PC-9 (cell line): ENCODE measurements at regions not wholly inside any gene's neighbourhood (a gene's known extent, or its start where the extent isn't known, plus 50 kb on each side); places are given as distances from the start of the nearest gene placed in this dataset.

Experiments used
- BruUV-seq: library from RNA; stranded (reverse); fragments of 400-500 nt; replicated peaks from 2 replicates; lab custom pipeline; 2021; lab: Mats Ljungman, UMichigan
- CTCF ChIA-PET: fragments of 300-600 bp; sonication (Branson Sonifier 250); formaldehyde crosslinking; loops from one replicate; lab custom pipeline; 2022; ENCODE audit warnings: antibody characterized with exemption; lab: Charles Lee
- POLR2A ChIA-PET: fragments of 300-600 bp; sonication (Branson Sonifier 250); formaldehyde crosslinking; loops from one replicate; lab custom pipeline; 2022; ENCODE audit warnings: antibody characterized with exemption; ENCODE audit not compliant: unreplicated experiment; lab: Charles Lee
- DNase-seq, 2 experiments: peaks; one replicate each; pipeline versions ENCODE4 v3.0.0 to v3.0.0-alpha.2; 2015 to 2022; ENCODE audit warnings: mixed read lengths in 1 of 2
- H2AFZ ChIP-seq: fragments of 200-600 bp; sonication (generic); 2 replicates; pipeline ENCODE4 v1.8.1; 2017; ENCODE audit warnings: antibody characterized with exemption
- H3F3A ChIP-seq: fragments of 200-600 bp; sonication (generic); 2 replicates; pipeline ENCODE4 v1.8.1; 2017; ENCODE audit warnings: antibody characterized with exemption, mild to moderate bottlenecking, low read depth; ENCODE audit not compliant: insufficient read depth
- H3K27ac ChIP-seq: fragments of 200-600 bp; sonication (generic); 2 replicates; pipeline ENCODE4 v1.6.1; 2016; ENCODE audit warnings: mixed run types
- H3K27me3 ChIP-seq: fragments of 200-600 bp; sonication (generic); 2 replicates; pipeline ENCODE4 v1.6.1; 2016; ENCODE audit warnings: low read depth, mixed run types; ENCODE audit not compliant: insufficient read depth
- H3K36me3 ChIP-seq: fragments of 200-600 bp; sonication (generic); 2 replicates; pipeline ENCODE4 v1.6.1; 2016; ENCODE audit warnings: low read depth, mixed run types
- H3K4me1 ChIP-seq: fragments of 200-600 bp; sonication (generic); replicated peaks from 2 replicates; pipeline ENCODE4 v1.6.1; 2016; ENCODE audit warnings: mixed run types; ENCODE audit not compliant: insufficient read depth
- H3K4me2 ChIP-seq: fragments of 200-600 bp; sonication (generic); 2 replicates; pipeline ENCODE4 v1.6.1; 2017; ENCODE audit warnings: mixed run types
- H3K4me3 ChIP-seq: fragments of 200-600 bp; sonication (generic); 2 replicates; pipeline ENCODE4 v1.6.1; 2016; ENCODE audit warnings: mixed run types
- H3K79me2 ChIP-seq: fragments of 200-600 bp; sonication (generic); 2 replicates; pipeline ENCODE4 v1.6.1; 2017; ENCODE audit warnings: low read depth, mixed run types
- H3K9me2 ChIP-seq: fragments of 200-600 bp; sonication (generic); 2 replicates; pipeline ENCODE4 v1.8.1; 2017; ENCODE audit warnings: mild to moderate bottlenecking; ENCODE audit not compliant: insufficient read depth
- H3K9me3 ChIP-seq: fragments of 200-600 bp; sonication (generic); 2 replicates; pipeline ENCODE4 v1.8.1; 2016; ENCODE audit warnings: low read depth; ENCODE audit not compliant: insufficient read depth
- H4K20me1 ChIP-seq: fragments of 200-600 bp; sonication (generic); 2 replicates; pipeline ENCODE4 v1.8.1; 2017; ENCODE audit not compliant: insufficient read depth
- EZH2 ChIP-seq: fragments of 200-600 bp; sonication (generic); IDR thresholded peaks from 2 replicates; pipeline ENCODE4 v1.8.0; 2017; ENCODE audit warnings: antibody characterized with exemption, low read depth
- intact Hi-C: fragments of 100-400 bp; cut with micrococcal nuclease; formaldehyde crosslinking; loops from one replicate; pipeline ENCODE4 v1.10.0; 2022; ENCODE audit not compliant: unreplicated experiment
- TF ChIP-seq, protein P1 (sequence below): fragments of 200-600 bp; sonication (generic); conservative IDR thresholded peaks from 2 replicates; pipeline ENCODE4 v1.6.1; 2017; ENCODE audit warnings: mixed run types, antibody characterized with exemption, mild to moderate bottlenecking, moderate library complexity

DNA sequence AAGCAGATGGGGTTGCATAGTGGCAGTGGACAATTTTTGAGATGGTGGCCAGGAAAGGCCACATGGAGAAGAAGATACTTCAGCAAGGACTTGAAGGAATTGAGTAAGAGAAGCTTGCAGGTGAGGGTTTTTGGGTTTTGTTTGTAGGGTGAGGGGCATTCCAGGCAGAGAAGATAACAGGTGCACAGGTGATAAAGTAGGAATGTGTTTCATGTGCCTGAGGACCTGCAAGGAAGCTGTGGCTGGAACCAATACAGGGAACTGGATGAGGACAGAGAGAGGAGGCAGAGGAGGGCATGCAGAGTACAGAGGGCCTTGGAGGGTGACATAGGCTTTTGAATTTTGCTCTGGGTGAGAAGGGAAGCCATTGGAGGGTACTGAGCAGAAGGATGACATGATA lies 314.5 kb downstream of the KLF12 start:
- Histone ChIP-seq H3K9me3 (no peaks in the 10 kb centered on the region), H3K27ac (no peak overlapping the region), H3K4me1 (no peaks in the 10 kb centered on the region), H2AFZ (no peak overlapping the region), H3K27me3 (no peaks in the 10 kb centered on the region), H3K9me2 (no peaks in the 10 kb centered on the region; the same call in 1 of the 2 replicates), H3K4me2 (no peak overlapping the region), H3F3A (no peaks in the 10 kb centered on the region), H3K79me2 (no peaks in the 10 kb centered on the region), H3K36me3 (no peaks in the 10 kb centered on the region), H3K4me3 (no peak overlapping the region), H4K20me1 (no peaks in the 10 kb centered on the region)
- TF ChIP-seq, protein P1, sequence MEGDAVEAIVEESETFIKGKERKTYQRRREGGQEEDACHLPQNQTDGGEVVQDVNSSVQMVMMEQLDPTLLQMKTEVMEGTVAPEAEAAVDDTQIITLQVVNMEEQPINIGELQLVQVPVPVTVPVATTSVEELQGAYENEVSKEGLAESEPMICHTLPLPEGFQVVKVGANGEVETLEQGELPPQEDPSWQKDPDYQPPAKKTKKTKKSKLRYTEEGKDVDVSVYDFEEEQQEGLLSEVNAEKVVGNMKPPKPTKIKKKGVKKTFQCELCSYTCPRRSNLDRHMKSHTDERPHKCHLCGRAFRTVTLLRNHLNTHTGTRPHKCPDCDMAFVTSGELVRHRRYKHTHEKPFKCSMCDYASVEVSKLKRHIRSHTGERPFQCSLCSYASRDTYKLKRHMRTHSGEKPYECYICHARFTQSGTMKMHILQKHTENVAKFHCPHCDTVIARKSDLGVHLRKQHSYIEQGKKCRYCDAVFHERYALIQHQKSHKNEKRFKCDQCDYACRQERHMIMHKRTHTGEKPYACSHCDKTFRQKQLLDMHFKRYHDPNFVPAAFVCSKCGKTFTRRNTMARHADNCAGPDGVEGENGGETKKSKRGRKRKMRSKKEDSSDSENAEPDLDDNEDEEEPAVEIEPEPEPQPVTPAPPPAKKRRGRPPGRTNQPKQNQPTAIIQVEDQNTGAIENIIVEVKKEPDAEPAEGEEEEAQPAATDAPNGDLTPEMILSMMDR = no peak
- no peak for TF ChIP-seq EZH2
- BruUV-seq = no TSS peak
- ChIA-PET CTCF (no interaction called here), POLR2A (no interaction called here)
- intact Hi-C loops = no loop called here
- DNase-seq = no peak

DNA sequence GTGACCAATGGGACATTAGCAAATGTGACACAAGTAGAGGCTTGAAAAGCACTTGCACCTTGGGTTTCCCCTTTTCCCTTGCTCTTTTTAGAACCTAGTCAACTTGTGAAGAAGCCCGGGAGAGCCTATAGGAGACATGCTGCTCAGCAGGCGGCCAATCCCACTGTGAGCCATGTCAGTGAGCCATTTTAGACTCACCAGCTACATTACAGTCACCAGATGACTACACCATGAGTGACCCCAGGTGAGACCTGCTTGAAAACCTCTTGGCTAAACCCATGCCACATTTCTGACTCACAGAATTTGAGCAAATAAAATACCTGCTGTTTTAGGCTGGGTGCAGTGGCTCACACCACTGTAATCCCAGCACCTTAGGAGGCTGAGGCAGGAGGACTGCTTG lies 317.5 kb downstream of the KLF12 start:
- intact Hi-C loops = no loop called here
- no TSS peak for BruUV-seq
- H3K27ac ChIP-seq = no peak overlapping the region
- H3K4me3 ChIP-seq = no peak overlapping the region
- H3K36me3 ChIP-seq = no peaks in the 10 kb centered on the region
- H3K4me2 ChIP-seq = no peak overlapping the region
- H4K20me1 ChIP-seq = no peaks in the 10 kb centered on the region
- no peaks in the 10 kb centered on the region for H3K9me3 ChIP-seq
- no peak for TF ChIP-seq EZH2
- TF ChIP-seq, protein P1 = no peak
- no peaks in the 10 kb centered on the region for H3K27me3 ChIP-seq
- peak in 1 of 2 experiments; percentile 48 for DNase-seq
- no peaks in the 10 kb centered on the region for H3K4me1 ChIP-seq
- CTCF ChIA-PET = no interaction called here
- H3F3A ChIP-seq = no peaks in the 10 kb centered on the region
- H3K79me2 ChIP-seq = no peaks in the 10 kb centered on the region
- no peaks in the 10 kb centered on the region for H3K9me2 ChIP-seq
- no peak overlapping the region for H2AFZ ChIP-seq
- POLR2A ChIA-PET = interaction anchor here (0.6 kb wide), 1 partner anchor 1305 kb away, joined by 5 read pairs; no protein-coding TSS in a partner anchor

DNA sequence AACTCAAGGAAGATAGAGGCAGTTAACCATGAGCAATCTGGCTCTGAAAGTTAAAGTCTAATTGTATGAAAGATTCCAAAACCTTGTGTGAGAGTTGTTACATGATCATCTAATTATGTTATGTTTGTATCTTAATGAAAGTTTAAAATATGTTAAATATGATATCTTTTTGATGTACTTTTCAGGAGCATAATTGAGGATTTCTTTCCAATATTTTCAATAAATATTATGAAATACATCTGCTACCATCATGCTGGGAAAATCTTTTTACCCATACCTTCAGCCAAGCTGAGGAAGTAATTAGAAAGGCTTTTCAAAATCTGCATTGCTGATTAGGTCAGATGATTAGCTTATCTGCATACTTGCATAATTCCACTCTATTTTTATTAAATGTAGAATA lies 318.4 kb downstream of the KLF12 start:
- Histone ChIP-seq H3K79me2 (no peaks in the 10 kb centered on the region), H3K4me1 (no peaks in the 10 kb centered on the region), H3F3A (no peaks in the 10 kb centered on the region), H3K27ac (no peak overlapping the region), H3K36me3 (no peaks in the 10 kb centered on the region), H2AFZ (no peak overlapping the region), H3K9me3 (no peaks in the 10 kb centered on the region), H4K20me1 (no peaks in the 10 kb centered on the region), H3K9me2 (no peaks in the 10 kb centered on the region), H3K4me3 (no peak overlapping the region), H3K4me2 (no peak overlapping the region), H3K27me3 (no peaks in the 10 kb centered on the region)
- TF ChIP-seq EZH2 = no peak
- TF ChIP-seq, protein P1 = no peak
- no peak for DNase-seq
- intact Hi-C loops = no loop called here
- ChIA-PET CTCF (no interaction called here), POLR2A (interaction anchor here (0.6 kb wide), 1 partner anchor 448 kb away, joined by 4 read pairs; no protein-coding TSS in a partner anchor)
- BruUV-seq = no TSS peak
